ENCODE measurements at regions not wholly inside any gene's neighbourhood (a gene's known extent, or its start where the extent isn't known, plus 50 kb on each side); places are given as distances from the start of the nearest gene placed in this dataset.
"Not testable (repeated sequence)": the region's sequence is repeated elsewhere in the genome, so short reads cannot be mapped to it uniquely, and the experiment has no call there.

DNA sequence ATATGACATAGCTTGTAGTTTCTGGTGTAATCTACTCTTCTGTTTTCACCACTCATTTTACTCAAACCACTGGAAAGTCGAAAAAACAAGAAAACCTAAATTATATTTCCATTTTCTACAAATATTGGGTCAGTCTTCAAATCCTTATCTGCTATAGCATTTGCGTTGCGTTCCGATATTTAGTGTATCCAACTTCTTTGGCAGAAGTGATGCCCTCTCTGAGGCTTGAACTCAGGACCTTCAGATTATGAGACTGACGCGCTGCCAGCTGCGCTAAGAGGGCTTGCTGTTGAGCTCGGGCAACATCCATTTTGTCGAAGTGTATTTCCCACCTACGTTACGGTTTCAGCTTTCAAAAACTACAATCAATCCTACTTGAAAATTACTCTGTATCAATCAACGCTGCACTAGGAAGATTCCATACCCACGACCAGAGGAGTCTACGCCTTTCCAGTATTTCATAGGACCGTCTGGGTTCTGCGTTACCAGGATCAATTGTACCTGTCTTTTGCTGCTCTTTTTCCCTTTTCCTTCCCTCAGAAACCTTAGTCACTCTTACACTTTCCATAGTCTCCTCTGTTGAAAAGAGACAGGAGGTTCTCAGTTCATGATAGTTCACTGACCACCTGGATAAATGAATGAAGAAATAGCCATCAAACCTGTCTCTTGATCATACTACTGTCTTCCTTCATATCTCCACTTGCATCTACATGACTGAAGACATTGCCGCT is 140.5 kb upstream of the ZNF322 start:
- not testable (repeated sequence) for DNase-seq

- not testable (repeated sequence) for DNase-seq
Observed at GRCh38 chr6:26803762-26804161, 144.2 kb upstream of the ZNF322 start.

- not testable (repeated sequence) for DNase-seq
Observed at GRCh38 chr6:26811486-26812116, 152.1 kb upstream of the ZNF322 start.

GRCh38 chr6:26818640-26819225 is 159.2 kb upstream of the ZNF322 start:
- DNase-seq, result not testable (repeated sequence)

DNA sequence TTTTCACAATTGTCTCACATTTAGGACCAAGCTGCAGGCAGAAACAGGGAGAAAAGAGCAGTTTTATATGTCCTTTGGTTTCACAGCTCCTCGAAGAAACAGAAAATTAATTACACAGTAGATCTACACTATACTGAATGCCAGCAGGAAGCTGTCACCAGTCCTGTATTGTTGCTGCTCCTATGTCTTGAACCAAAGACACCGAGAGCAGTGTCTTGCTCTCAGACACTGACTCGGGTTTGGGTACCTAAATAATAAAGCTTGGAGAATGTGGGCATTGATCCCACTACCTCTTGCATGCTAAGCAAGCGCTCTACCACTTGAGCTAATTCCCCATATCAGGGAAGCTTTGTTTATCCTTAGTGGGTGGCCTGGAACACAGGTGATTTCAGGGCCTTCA is 168.4 kb upstream of the ZNF322 start:
- DNase-seq, result not testable (repeated sequence)

- not testable (repeated sequence) for DNase-seq
Observed at GRCh38 chr6:26829480-26829879, 169.9 kb upstream of the ZNF322 start.

- DNase-seq, result peak; percentile 0
Observed at GRCh38 chr6:26830992-26831391, 171.4 kb upstream of the ZNF322 start.

DNA sequence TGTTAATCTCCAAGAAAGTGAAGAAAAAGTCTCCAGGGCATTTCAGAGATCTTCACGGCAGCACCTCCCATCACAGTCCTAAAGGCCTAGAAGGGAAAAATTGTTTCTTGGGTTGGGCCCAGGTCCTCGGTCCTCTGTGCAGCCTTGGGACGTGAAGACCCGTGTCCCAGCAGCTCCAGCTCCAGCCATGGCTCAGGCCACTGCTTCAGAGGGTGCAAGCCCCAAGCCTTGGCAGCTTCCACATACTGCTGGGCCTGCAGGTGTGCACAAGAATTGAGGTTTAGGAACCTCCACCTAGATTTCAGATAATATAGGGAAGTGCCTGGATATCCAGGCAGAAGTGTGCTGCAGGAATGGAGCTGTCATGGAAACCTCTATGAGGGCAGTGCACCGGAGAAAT is 176.2 kb upstream of the ZNF322 start:
- DNase-seq, result not testable (repeated sequence)

DNA sequence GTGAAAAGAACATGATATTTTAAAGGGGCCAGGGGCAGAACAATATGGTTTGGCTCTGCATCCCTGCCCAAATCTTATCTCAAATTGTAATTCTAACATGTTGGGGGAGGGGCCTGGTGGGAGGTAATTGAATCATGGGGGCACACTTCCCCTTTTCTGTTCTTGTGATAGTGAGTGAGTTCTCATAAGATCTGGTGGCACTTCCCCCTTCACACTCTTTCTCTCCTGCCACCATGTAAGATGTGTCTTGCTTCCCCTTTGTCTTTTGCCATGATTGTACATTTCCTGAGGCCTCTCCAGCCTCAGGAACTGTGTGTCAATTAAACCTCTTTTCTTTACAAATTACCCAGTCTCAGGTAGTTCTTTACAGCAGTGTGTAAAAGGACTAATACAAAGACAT is 177.1 kb upstream of the ZNF322 start:
- DNase-seq, result not testable (repeated sequence)

DNA sequence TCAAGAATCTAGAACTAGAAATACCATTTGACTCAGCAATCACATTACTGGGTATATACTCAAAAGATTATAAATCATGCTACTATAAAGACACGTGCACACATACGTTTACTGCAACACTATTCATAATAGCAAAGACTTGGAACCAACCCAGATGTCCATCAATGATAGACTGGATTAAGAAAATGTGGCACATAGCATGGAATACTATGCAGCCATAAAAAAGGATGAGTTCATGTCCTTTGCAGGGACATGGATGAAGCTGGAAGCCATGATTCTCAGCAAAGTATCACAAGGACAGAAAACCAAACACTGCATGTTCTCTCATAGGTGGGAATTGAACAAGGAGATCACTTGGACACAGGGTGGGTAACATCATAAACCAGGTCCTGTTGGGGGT is 185.3 kb upstream of the ZNF322 start:
- DNase-seq, result not testable (repeated sequence)

GRCh38 chr6:26857289-26857688 is 197.7 kb upstream of the ZNF322 start:
- not testable (repeated sequence) for DNase-seq

GRCh38 chr6:26859067-26859770 is 199.7 kb upstream of the ZNF322 start:
- not testable (repeated sequence) for DNase-seq

GRCh38 chr6:26859771-26860163 is 200.2 kb upstream of the ZNF322 start:
- not testable (repeated sequence) for DNase-seq

DNA sequence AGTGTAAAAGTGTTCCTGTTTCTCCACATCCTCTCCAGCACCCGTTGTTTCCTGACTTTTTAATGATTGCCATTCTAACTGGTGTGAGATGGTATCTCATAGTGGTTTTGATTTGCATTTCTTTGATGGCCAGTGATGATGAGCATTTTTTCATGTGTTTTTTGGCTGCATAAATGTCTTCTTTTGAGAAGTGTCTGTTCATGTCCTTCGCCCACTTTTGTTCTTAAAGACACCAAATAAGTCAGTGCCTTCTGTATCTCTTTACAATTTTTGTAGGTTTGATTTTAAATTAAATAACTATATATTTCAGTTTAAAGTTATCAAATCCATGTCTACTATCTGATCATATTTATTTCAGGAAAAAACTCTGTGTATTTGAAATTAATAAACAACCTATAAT is 202.4 kb upstream of the ZNF322 start:
- DNase-seq, result not testable (repeated sequence)

DNA sequence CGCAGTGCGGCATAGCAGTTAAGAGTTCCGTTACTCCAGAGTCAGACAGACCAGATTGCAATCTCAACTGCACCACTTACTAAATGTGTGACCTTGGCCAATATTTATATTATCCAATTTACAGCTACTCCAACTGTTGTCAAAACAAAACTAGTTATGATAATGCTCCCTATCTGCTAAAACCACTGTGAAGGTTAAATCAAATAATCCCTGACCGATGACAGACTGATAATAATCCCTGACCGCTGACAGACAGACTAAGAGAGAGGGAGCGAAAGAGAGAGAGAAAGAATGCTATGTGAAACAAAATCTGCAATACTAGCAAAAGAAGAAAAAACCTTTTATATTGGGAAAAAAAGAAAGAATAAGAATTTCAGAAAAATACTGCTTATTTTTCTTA is 204.1 kb upstream of the ZNF322 start:
- not testable (repeated sequence) for DNase-seq

GRCh38 chr6:26898785-26899184 is 239.2 kb upstream of the ZNF322 start:
- DNase-seq, result not testable (repeated sequence)

GRCh38 chr6:26924206-26924605 is 264.7 kb upstream of the ZNF322 start:
- not testable (repeated sequence) for DNase-seq

DNA sequence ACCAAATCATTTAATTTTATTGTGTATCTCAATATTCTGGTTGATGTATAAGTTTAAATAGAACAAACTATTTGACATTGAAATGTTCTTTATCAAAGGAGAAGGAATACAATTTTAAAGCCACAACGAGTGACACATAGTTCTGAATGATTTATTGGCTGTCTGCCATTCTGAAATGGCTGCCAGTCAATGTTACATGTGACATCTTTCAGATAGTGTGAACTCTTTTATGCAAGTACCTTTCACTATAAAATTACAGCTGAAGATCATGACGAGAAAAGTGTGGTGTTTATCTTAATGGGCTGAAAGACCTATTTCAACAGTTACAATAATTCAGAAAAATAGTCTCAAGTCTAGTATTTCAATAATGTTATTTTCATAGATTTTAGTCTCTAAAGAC is 268.6 kb upstream of the ZNF322 start:
- not testable (repeated sequence) for DNase-seq

GRCh38 chr6:26937258-26937657 is 277.7 kb upstream of the ZNF322 start:
- not testable (repeated sequence) for DNase-seq

GRCh38 chr6:26951211-26951610 is 291.7 kb upstream of the ZNF322 start:
- DNase-seq, result not testable (repeated sequence)

- DNase-seq, result peak; percentile 52
Observed at GRCh38 chr6:26956078-26956600, 291.4 kb upstream of the PRSS16 start.

DNA sequence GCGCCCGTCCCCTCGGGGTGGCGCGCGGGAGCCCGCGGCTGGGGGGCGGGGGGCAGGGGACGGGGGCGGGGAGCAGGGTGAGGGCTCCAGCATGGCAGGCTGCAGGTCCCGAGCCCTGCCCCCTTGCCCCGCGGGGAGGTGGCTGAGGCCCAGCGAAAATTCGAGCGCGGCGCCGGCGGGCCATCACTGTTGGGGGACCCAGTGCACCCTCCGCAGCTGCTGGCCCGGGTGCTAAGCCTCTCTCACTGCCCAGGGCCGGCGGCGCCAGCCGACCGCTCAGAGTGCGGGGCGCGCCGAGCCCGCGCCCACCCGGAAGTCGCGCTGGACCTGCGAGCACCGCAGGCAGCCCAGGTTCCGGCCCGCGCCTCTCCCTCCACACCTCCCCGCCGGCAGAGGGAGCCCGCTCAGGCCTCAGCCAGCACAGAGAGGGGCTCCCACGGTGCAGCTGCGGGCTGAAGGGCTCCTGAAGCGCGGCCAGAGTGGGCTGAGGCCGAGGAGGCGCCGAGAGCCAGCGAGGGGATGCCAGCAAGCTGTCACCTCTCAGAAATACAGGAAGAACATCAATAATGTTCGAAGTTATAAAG is 290.8 kb upstream of the PRSS16 start:
- peak; percentile 73 for DNase-seq
